T-helper 1 cell treated with Interleukin-12 subunit alpha and Interleukin-12 subunit beta and Interleukin-4 antibody, amounts not matched to agents 30 μg/mL and 1 μg/mL, for 36 hours (primary cell): ENCODE measurements at regions not wholly inside any gene's neighbourhood (a gene's known extent, or its start where the extent isn't known, plus 50 kb on each side); places are given as distances from the start of the nearest gene placed in this dataset.

Experiments
- H3K27ac Mint-ChIP-seq: one replicate; pipeline ENCODE4 v1.8.0; 2021; ENCODE audit warnings: mild to moderate bottlenecking, mixed read lengths
- H3K27me3 Mint-ChIP-seq: one replicate; pipeline ENCODE4 v1.8.0; 2021; ENCODE audit warnings: low read depth, mixed read lengths
- H3K36me3 Mint-ChIP-seq: one replicate; pipeline ENCODE4 v1.8.0; 2021; ENCODE audit warnings: low read depth, mixed read lengths
- H3K4me1 Mint-ChIP-seq: one replicate; pipeline ENCODE4 v1.8.0; 2021; ENCODE audit warnings: low read depth, mixed read lengths
- H3K4me3 Mint-ChIP-seq: one replicate; pipeline ENCODE4 v1.8.0; 2021; ENCODE audit warnings: mild to moderate bottlenecking, moderate library complexity, mixed read lengths
- H3K9me3 Mint-ChIP-seq: one replicate; pipeline ENCODE4 v1.8.0; 2021; ENCODE audit warnings: mixed read lengths

GRCh38 chr5:8322484-8322883 is 453.5 kb downstream of the MTRR start:
- Mint-ChIP-seq H3K36me3 (no peaks in the 10 kb centered on the region), H3K4me1 (no peaks in the 10 kb centered on the region), H3K4me3 (no peak overlapping the region), H3K9me3 (peaks cover 8% of the 10 kb centered on the region), H3K27ac (no peak overlapping the region), H3K27me3 (no peaks in the 10 kb centered on the region)

DNA sequence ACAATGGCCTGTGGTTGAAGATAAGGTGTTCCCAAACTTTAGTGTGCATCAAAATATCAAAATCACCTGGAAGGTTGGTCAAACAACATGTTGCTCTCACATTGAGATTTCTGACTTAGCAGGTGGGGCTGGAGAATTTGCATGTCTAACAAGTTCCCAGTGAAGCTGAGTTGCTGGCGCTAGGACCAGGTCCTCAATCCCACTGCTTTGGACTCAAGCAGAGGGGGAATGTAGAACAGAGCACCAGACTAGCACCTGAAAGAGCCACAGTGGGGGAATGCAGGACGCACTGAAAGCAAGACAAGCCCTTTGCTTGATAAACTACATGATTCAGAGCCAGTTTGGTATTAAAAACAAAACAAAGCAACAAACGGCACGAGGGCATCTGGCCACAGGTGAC is 458.1 kb downstream of the MTRR start:
- Mint-ChIP-seq H3K4me1 (no peaks in the 10 kb centered on the region), H3K9me3 (peaks cover under 1% of the 10 kb centered on the region), H3K4me3 (no peak overlapping the region), H3K27me3 (no peaks in the 10 kb centered on the region), H3K27ac (no peak overlapping the region), H3K36me3 (no peaks in the 10 kb centered on the region)

- Mint-ChIP-seq H3K4me1 (no peaks in the 10 kb centered on the region), H3K27me3 (no peaks in the 10 kb centered on the region), H3K4me3 (no peak overlapping the region), H3K27ac (no peak overlapping the region), H3K36me3 (no peaks in the 10 kb centered on the region), H3K9me3 (peaks cover 5% of the 10 kb centered on the region)
Observed at GRCh38 chr5:8329773-8330172, 460.8 kb downstream of the MTRR start.

- H3K4me1 Mint-ChIP-seq: no peaks in the 10 kb centered on the region
- peaks cover 5% of the 10 kb centered on the region for H3K9me3 Mint-ChIP-seq
- no peaks in the 10 kb centered on the region for H3K27me3 Mint-ChIP-seq
- no peak overlapping the region for H3K4me3 Mint-ChIP-seq
- H3K27ac Mint-ChIP-seq: no peak overlapping the region
- H3K36me3 Mint-ChIP-seq: no peaks in the 10 kb centered on the region
Observed at GRCh38 chr5:8332666-8333445, 463.9 kb downstream of the MTRR start.

DNA sequence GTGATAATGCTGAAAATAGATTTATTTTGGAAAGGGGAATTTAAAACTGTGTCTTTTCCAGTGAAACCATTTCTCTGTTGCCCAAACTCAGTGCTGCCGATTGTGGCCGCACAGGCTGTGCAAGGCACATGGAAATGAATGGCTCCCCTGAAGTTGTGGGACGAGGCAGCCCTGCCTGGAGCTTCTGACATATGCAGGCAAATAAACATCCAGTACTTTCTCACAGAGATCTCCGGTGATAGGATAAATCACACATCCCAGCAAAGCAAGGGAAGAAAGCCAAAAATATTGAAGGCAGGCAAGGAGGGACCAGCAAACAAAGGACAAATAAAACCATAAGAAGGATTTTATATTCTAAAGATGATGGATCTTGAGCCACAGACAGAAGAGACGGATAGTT is 464.5 kb downstream of the MTRR start:
- Mint-ChIP-seq H3K36me3 (no peaks in the 10 kb centered on the region), H3K27me3 (no peaks in the 10 kb centered on the region), H3K27ac (no peak overlapping the region), H3K4me3 (no peak overlapping the region), H3K4me1 (no peaks in the 10 kb centered on the region), H3K9me3 (peaks cover 5% of the 10 kb centered on the region)

- Mint-ChIP-seq H3K4me1 (no peaks in the 10 kb centered on the region), H3K36me3 (no peaks in the 10 kb centered on the region), H3K9me3 (peaks cover 5% of the 10 kb centered on the region), H3K27ac (no peak overlapping the region), H3K27me3 (no peaks in the 10 kb centered on the region), H3K4me3 (no peak overlapping the region)
Observed at GRCh38 chr5:8333977-8334376, 465.0 kb downstream of the MTRR start.

- H3K4me3 Mint-ChIP-seq: no peak overlapping the region
- no peaks in the 10 kb centered on the region for H3K36me3 Mint-ChIP-seq
- H3K27ac Mint-ChIP-seq: no peak overlapping the region
- no peaks in the 10 kb centered on the region for H3K4me1 Mint-ChIP-seq
- H3K27me3 Mint-ChIP-seq: no peaks in the 10 kb centered on the region
- H3K9me3 Mint-ChIP-seq: peaks cover 12% of the 10 kb centered on the region
Observed at GRCh38 chr5:8340261-8340660, 471.3 kb downstream of the MTRR start.

GRCh38 chr5:8340739-8341344 is 471.9 kb downstream of the MTRR start:
- H3K27ac Mint-ChIP-seq: no peak overlapping the region
- no peaks in the 10 kb centered on the region for H3K27me3 Mint-ChIP-seq
- no peaks in the 10 kb centered on the region for H3K36me3 Mint-ChIP-seq
- H3K4me3 Mint-ChIP-seq: no peak overlapping the region
- H3K4me1 Mint-ChIP-seq: no peaks in the 10 kb centered on the region
- peaks cover 18% of the 10 kb centered on the region for H3K9me3 Mint-ChIP-seq

- H3K4me1 Mint-ChIP-seq: no peaks in the 10 kb centered on the region
- H3K36me3 Mint-ChIP-seq: no peaks in the 10 kb centered on the region
- no peak overlapping the region for H3K4me3 Mint-ChIP-seq
- H3K27me3 Mint-ChIP-seq: no peaks in the 10 kb centered on the region
- peaks cover 18% of the 10 kb centered on the region for H3K9me3 Mint-ChIP-seq
- H3K27ac Mint-ChIP-seq: no peak overlapping the region
Observed at GRCh38 chr5:8341406-8341805, 472.5 kb downstream of the MTRR start.

DNA sequence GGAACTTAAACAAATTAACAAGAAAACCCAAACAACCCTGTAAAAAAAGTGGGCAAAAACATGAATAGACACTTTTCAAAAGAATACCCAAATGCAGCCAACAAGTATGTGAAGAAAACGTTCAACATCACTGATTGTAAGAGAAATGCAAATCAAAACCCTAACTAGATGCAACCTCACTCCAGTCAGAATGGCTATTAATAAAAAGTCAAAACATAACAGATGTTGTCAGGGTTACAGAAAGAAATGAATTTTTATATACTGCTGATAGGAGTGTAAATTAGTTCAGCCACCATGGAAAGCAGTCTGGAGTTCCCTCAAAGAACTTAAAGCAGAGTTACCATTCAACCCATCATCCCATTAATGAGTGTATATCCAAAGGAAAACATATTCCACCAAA is 479.0 kb downstream of the MTRR start:
- no peaks in the 10 kb centered on the region for H3K36me3 Mint-ChIP-seq
- no peaks in the 10 kb centered on the region for H3K4me1 Mint-ChIP-seq
- H3K9me3 Mint-ChIP-seq: peaks cover 12% of the 10 kb centered on the region
- H3K27ac Mint-ChIP-seq: no peak overlapping the region
- H3K4me3 Mint-ChIP-seq: no peak overlapping the region
- H3K27me3 Mint-ChIP-seq: no peaks in the 10 kb centered on the region

- Mint-ChIP-seq H3K4me3 (no peak overlapping the region), H3K9me3 (peaks cover 12% of the 10 kb centered on the region), H3K27ac (no peak overlapping the region), H3K36me3 (no peaks in the 10 kb centered on the region), H3K27me3 (no peaks in the 10 kb centered on the region), H3K4me1 (no peaks in the 10 kb centered on the region)
Observed at GRCh38 chr5:8349855-8350254, 480.9 kb downstream of the MTRR start.

DNA sequence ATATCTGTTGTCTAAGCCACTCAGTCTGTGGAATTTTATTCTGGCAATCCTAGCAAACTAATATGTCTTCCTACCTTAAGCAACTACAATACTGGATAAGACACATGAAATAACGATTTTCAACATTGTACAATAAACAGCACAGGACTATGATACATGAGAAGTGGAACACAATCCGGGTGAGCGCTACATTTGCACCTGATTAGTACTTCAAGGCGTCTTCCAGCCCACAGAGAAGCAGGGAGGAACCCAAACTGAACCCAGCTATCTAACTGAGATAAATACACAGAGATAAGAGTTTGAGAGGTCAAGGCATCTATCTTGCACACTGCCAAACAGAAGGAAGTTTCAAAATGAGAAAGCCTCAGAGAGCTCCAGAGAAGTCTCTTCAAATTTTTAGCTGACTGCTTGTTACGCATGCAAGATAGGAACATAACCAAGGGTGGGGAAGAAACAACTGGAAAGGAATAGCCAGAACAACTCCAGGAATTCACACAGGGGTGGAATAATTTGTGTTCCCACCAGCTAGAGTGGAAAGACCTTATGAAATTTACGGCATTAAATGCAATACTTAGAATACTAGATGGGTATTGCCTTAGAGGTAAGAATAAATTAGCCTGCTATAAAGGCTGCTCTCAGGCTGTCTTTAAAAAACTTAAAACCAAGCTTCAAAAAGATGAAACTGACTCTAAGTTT is 481.8 kb downstream of the MTRR start:
- Mint-ChIP-seq H3K4me1 (no peaks in the 10 kb centered on the region), H3K27me3 (no peaks in the 10 kb centered on the region), H3K9me3 (peaks cover 4% of the 10 kb centered on the region), H3K27ac (no peak overlapping the region), H3K4me3 (no peak overlapping the region), H3K36me3 (no peaks in the 10 kb centered on the region)

- H3K4me3 Mint-ChIP-seq: no peak overlapping the region
- H3K27me3 Mint-ChIP-seq: no peaks in the 10 kb centered on the region
- no peak overlapping the region for H3K27ac Mint-ChIP-seq
- no peaks in the 10 kb centered on the region for H3K36me3 Mint-ChIP-seq
- H3K4me1 Mint-ChIP-seq: no peaks in the 10 kb centered on the region
- H3K9me3 Mint-ChIP-seq: no peaks in the 10 kb centered on the region
Observed at GRCh38 chr5:8355981-8356380, 487.0 kb downstream of the MTRR start.

GRCh38 chr5:8360012-8360411 is 491.1 kb downstream of the MTRR start:
- Mint-ChIP-seq H3K36me3 (no peaks in the 10 kb centered on the region), H3K9me3 (no peaks in the 10 kb centered on the region), H3K4me1 (no peaks in the 10 kb centered on the region)

DNA sequence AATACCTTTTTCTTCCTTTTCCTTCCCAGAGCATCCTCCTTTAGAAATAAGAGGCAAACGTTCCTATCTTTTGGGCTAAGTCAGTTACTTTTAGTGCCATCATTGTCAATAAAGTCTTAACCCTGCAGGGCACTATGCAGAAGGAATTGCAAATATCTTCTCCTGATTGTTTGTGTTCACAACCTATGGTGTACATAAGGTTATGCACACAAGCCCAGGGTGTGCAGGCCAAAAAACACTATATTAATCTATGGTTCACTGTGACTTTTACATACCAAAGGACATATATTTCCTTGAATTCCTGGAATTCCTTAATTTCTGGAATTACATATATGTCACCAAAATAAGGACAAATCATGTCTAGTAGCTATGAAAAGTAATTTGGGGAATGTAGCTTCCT is 493.5 kb downstream of the MTRR start:
- Mint-ChIP-seq H3K9me3 (no peaks in the 10 kb centered on the region), H3K36me3 (no peaks in the 10 kb centered on the region), H3K27ac (no peak overlapping the region), H3K27me3 (no peaks in the 10 kb centered on the region), H3K4me1 (no peaks in the 10 kb centered on the region), H3K4me3 (no peak overlapping the region)

More at GRCh38 chr5:8360012-8360411, 491.1 kb downstream of the MTRR start:
- Mint-ChIP-seq H3K27ac (no peak overlapping the region), H3K4me3 (no peak overlapping the region), H3K27me3 (no peaks in the 10 kb centered on the region)
